Lower leg skin (tissue), 3 donors: ENCODE measurements at regions not wholly inside any gene's neighbourhood (a gene's known extent, or its start where the extent isn't known, plus 50 kb on each side); places are given as distances from the start of the nearest gene placed in this dataset.

Experiments used
- POLR2A ChIP-seq, 2 donors: fragments of 450-650 bp; IDR thresholded peaks; one replicate each; pipeline ENCODE4 v1.6.1; 2016 to 2017; ENCODE audit warnings: antibody characterized with exemption in 2 of 2, mild to moderate bottlenecking in 1 of 2, moderate library complexity in 1 of 2
- TF ChIP-seq, protein P1 (sequence below), 3 donors: fragments of 450-650 bp; IDR thresholded peaks; one replicate each; pipeline ENCODE4 v1.5.1; 2016; ENCODE audit warnings: antibody characterized with exemption in 3 of 3, mild to moderate bottlenecking in 3 of 3, moderate library complexity in 2 of 3

- no peak for TF ChIP-seq POLR2A (IDR thresholded peaks at IDR 0.05)
- TF ChIP-seq, protein P1, sequence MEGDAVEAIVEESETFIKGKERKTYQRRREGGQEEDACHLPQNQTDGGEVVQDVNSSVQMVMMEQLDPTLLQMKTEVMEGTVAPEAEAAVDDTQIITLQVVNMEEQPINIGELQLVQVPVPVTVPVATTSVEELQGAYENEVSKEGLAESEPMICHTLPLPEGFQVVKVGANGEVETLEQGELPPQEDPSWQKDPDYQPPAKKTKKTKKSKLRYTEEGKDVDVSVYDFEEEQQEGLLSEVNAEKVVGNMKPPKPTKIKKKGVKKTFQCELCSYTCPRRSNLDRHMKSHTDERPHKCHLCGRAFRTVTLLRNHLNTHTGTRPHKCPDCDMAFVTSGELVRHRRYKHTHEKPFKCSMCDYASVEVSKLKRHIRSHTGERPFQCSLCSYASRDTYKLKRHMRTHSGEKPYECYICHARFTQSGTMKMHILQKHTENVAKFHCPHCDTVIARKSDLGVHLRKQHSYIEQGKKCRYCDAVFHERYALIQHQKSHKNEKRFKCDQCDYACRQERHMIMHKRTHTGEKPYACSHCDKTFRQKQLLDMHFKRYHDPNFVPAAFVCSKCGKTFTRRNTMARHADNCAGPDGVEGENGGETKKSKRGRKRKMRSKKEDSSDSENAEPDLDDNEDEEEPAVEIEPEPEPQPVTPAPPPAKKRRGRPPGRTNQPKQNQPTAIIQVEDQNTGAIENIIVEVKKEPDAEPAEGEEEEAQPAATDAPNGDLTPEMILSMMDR (IDR thresholded peaks at IDR 0.05) = no peak
Observed at GRCh38 chr5:68161156-68161555, 54.4 kb upstream of the PIK3R1 start.
